Colonic mucosa (tissue), 4 donors: ENCODE measurements at regions not wholly inside any gene's neighbourhood (a gene's known extent, or its start where the extent isn't known, plus 50 kb on each side); places are given as distances from the start of the nearest gene placed in this dataset.

Experiments
- DNase-seq: peaks from one replicate; pipeline ENCODE4 v3.0.0-alpha.2; 2020
- H3K27ac ChIP-seq: fragments of 200-600 bp; one replicate; pipeline ENCODE4 v1.8.0; 2021
- H3K27me3 ChIP-seq: fragments of 200-600 bp; one replicate; pipeline ENCODE4 v1.8.0; 2021
- H3K36me3 ChIP-seq: fragments of 200-600 bp; one replicate; pipeline ENCODE4 v1.8.0; 2021
- H3K4me1 ChIP-seq: fragments of 200-600 bp; one replicate; pipeline ENCODE4 v1.8.0; 2021; ENCODE audit warnings: mild to moderate bottlenecking
- H3K4me3 ChIP-seq: fragments of 200-600 bp; one replicate; pipeline ENCODE4 v1.8.0; 2021
- H3K9ac ChIP-seq, 2 donors: one replicate each; pipeline ENCODE4 v1.7.0; 2013; ENCODE audit warnings: control low read depth in 2 of 2, low read depth in 2 of 2, low read length in 2 of 2
- H3K9me3 ChIP-seq: fragments of 200-600 bp; one replicate; pipeline ENCODE4 v1.8.0; 2021
- intact Hi-C: fragments of 100-400 bp; cut with DNase I; formaldehyde crosslinking; loops from one replicate; pipeline ENCODE4 v1.14.1; 2022
- TF ChIP-seq, protein P1 (sequence below): fragments of 200-600 bp; IDR thresholded peaks from one replicate; pipeline ENCODE4 v1.8.0; 2022; ENCODE audit warnings: antibody characterized with exemption, mild to moderate bottlenecking
- donor health status: healthy.
- donor health status: DM: no; HTN: no; CAD: no.
- donor health status: DM: no; HTN: no; CAD: no.

DNA sequence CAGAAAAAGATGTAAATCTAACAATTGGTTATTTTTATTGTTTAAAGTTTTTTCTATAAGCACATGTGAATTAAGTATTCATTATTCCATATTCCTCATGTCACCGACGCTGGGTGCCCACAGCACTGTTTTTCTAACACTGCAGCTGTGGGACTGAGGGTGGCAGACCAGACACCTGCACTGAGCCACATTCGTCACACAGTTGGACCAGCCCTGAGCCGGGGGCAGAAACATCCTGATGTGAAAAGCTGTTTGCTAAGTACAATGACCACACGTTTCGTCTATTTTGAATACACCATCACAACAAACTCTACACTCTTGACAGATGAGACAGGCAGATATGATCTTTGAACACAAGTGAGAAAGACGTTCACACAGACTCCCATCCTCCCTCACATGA is 749.5 kb downstream of the KCNJ18 start:
- H3K9me3 ChIP-seq, result no peaks in the 10 kb centered on the region
- no peaks in the 10 kb centered on the region for H3K27me3 ChIP-seq
- no peaks in the 10 kb centered on the region for H3K36me3 ChIP-seq
- no peaks in the 10 kb centered on the region for H3K4me1 ChIP-seq
- intact Hi-C loops, result no loop called here
- no peak for DNase-seq
- H3K4me3 ChIP-seq, result no peak overlapping the region
- H3K9ac ChIP-seq, result no peak overlapping the region
- no peak overlapping the region for H3K27ac ChIP-seq
- TF ChIP-seq, protein P1, sequence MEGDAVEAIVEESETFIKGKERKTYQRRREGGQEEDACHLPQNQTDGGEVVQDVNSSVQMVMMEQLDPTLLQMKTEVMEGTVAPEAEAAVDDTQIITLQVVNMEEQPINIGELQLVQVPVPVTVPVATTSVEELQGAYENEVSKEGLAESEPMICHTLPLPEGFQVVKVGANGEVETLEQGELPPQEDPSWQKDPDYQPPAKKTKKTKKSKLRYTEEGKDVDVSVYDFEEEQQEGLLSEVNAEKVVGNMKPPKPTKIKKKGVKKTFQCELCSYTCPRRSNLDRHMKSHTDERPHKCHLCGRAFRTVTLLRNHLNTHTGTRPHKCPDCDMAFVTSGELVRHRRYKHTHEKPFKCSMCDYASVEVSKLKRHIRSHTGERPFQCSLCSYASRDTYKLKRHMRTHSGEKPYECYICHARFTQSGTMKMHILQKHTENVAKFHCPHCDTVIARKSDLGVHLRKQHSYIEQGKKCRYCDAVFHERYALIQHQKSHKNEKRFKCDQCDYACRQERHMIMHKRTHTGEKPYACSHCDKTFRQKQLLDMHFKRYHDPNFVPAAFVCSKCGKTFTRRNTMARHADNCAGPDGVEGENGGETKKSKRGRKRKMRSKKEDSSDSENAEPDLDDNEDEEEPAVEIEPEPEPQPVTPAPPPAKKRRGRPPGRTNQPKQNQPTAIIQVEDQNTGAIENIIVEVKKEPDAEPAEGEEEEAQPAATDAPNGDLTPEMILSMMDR, result no peak

DNA sequence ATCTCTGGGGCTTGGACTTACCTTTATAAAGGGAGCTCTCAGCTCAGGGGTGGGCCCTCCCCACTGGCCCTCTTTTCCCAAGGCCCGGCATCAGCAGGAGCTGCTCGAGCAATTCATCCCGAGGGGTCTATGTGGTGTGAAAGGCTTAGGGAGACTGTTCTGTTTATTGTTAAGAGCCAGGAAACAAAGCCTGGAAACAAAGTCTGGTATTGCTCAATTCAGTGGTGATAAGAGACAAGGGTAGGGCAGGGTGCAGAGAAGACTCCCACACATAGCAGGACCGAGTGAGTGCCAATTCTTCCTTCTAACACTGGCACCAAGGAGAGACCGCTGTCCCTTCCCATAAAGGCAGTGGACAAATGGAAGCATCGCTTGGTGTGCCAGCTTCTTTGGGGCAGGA is 750.7 kb downstream of the KCNJ18 start:
- no peak overlapping the region for H3K27ac ChIP-seq
- no peaks in the 10 kb centered on the region for H3K9me3 ChIP-seq
- H3K27me3 ChIP-seq, result no peaks in the 10 kb centered on the region
- H3K4me1 ChIP-seq, result no peaks in the 10 kb centered on the region
- no peaks in the 10 kb centered on the region for H3K36me3 ChIP-seq
- H3K9ac ChIP-seq, result no peak overlapping the region
- TF ChIP-seq, protein P1, result no peak
- no peak overlapping the region for H3K4me3 ChIP-seq
- intact Hi-C loops, result no loop called here
- no peak for DNase-seq

DNA sequence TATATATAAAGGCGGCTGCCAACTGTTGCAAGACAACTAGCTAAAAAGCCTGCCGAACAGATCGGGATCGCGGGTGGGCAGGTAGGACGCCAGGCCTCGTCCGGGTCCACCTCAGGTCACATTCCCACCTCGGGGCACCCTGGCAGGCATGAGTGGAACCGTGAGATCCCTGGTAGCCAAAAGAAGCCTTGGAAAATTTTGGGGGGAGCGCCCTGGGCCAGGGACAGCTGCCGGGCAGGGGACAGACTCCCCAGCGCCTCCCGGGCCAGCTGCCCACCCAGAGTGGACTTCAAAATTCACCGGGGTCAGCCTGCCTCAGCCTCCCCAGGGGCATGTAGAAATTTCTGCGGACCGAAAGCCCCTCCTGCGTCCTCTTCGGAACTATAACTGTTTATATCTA is 760.9 kb downstream of the KCNJ18 start:
- TF ChIP-seq, protein P1, result no peak
- H3K27me3 ChIP-seq, result no peaks in the 10 kb centered on the region
- H3K4me1 ChIP-seq, result no peaks in the 10 kb centered on the region
- no peaks in the 10 kb centered on the region for H3K9me3 ChIP-seq
- no peaks in the 10 kb centered on the region for H3K36me3 ChIP-seq
- H3K4me3 ChIP-seq, result no peak overlapping the region
- H3K9ac ChIP-seq, result no peak overlapping the region
- H3K27ac ChIP-seq, result no peak overlapping the region
- no peak for DNase-seq
- intact Hi-C loops, result no loop called here

DNA sequence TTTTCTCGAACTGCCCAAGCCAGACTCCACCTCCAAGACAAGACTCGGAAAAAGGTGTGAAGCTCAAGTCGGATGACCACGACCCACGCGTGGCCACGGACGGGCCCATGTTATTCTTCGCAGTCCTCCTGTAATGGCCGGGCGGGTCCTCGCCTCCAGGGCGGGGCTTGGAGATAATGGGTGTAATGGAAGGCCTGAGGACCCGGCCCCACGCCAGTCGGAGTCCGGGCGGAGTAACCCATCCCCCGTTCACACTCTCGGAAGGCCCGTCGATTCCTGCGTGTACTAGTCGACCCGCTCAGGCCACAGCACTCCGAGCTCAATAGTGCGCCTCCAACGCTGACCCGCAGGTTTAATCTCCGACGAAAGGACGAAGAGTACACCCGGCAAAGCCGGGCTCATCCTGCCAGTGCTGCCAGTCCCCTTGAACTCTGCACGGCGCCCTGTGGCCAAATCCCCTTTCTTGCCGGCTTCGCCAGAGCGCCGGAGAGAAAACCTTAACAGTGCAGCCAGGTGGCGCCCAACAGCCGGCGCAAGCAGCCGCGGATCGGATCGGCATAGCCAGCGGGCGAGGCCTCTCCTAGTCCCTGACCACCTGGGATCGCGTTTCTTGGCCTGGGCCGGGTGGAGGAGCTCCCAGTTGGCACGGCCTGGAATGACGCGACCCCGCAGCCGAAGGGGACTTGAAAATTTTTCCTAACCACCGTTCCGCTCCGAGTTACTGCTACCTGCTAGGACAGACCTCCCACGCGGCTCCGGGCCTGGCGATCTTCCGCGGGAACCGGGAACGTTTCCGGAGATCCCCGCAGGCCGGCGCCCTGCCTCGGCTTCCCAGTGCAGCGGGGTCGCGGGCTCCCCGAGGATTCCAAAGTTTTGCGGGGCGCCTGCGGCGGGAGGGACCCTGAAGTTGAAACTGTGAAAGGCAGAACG is 762.0 kb downstream of the KCNJ18 start:
- DNase-seq, result no peak
- H3K9me3 ChIP-seq, result no peaks in the 10 kb centered on the region

DNA sequence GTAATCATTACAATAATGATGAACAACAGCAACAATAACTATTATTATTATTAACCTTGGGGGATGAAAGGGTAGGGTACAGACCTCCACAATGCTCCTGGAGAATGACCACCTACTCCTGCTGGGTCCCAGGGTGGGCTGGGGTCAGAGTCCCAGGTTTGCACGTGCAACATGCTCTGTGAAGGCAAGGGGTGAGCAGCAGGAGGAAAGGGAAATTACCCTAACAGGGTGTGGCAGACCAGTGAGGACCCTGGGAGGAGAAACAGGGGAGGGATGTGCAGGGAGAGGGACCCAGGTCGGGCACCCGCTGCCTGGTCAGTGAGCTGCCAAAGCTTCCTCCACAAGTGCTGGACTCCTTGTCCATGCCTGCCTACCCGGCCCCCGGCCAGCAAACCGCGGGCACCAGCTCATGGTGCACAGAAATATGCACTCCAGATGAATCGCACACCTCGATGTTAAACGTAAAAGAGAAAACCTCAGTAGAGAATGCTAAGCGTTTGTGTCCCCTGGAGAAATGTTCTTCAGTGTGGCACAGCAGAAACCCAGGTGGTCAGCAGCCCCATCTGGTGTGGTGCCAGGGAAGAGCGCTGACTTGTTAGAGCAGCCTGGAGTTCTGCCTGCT is 767.1 kb downstream of the KCNJ18 start:
- Histone ChIP-seq H3K9me3 (no peaks in the 10 kb centered on the region), H3K27ac (no peak overlapping the region), H3K27me3 (no peaks in the 10 kb centered on the region), H3K4me3 (no peak overlapping the region), H3K4me1 (no peaks in the 10 kb centered on the region), H3K9ac (no peak overlapping the region), H3K36me3 (no peaks in the 10 kb centered on the region)
- TF ChIP-seq, protein P1, result no peak
- intact Hi-C loops, result no loop called here
- no peak for DNase-seq

More for the DNA sequence above, 762.0 kb downstream of the KCNJ18 start:
- Histone ChIP-seq H3K36me3 (no peaks in the 10 kb centered on the region), H3K4me1 (no peaks in the 10 kb centered on the region), H3K27ac (no peak overlapping the region), H3K9ac (no peak overlapping the region), H3K27me3 (no peaks in the 10 kb centered on the region), H3K4me3 (no peak overlapping the region)
- intact Hi-C loops, result no loop called here
- TF ChIP-seq, protein P1, result no peak
